H1 (cell line): ENCODE measurements at regions not wholly inside any gene's neighbourhood (a gene's known extent, or its start where the extent isn't known, plus 50 kb on each side); places are given as distances from the start of the nearest gene placed in this dataset.

Source experiments
- POLR2A ChIP-seq, 2 experiments: IDR thresholded peaks; 1 replicate in 1 of 2; 2 replicates in 1 of 2; pipeline ENCODE4 v1.6.1; 2011; ENCODE audit warnings: low read depth in 2 of 2, low read length in 2 of 2, mild to moderate bottlenecking in 2 of 2; ENCODE audit errors: control extremely low read depth in 1 of 2
- POLR2AphosphoS5 ChIP-seq: IDR thresholded peaks from 2 replicates; pipeline ENCODE4 v1.6.1; 2011; ENCODE audit warnings: low read depth, low read length
- TF ChIP-seq, protein P1 (sequence below): IDR thresholded peaks from 2 replicates; pipeline ENCODE4 v1.6.1; 2012; ENCODE audit warnings: inconsistent platforms
- TF ChIP-seq, protein P2 (sequence below), 3 experiments: IDR thresholded peaks; 1 replicate in 2 of 3; 2 replicates in 1 of 3; pipeline versions ENCODE4 v1.5.1 to v1.6.1; 2011; ENCODE audit warnings: low read length in 3 of 3, mild to moderate bottlenecking in 3 of 3, inconsistent platforms in 2 of 3, low read depth in 1 of 3, moderate library complexity in 1 of 3; ENCODE audit not compliant: insufficient read depth in 1 of 3; ENCODE audit errors: control extremely low read depth in 1 of 3

DNA sequence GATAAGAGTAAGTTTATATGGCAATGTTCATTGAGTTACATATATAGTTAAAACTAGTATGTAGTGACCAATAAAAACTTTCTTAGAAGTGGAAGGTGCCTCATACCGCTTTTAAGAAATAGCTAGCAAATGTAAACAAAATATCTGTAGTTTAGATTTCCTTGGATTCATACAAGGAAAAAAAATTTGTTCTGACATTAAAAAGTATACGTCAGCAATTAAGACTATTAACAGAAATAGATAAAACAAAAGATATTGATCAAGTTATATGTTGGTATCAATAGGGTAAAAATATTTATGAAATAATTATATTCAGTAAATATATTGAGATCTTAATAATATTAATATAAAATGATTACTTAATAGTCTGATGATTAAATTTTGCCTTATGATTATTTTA lies 718.8 kb upstream of the LRFN5 start:
- TF ChIP-seq POLR2A (IDR thresholded peaks at IDR 0.05; ENCODE audit: control extremely low read depth in 1 of 2, low read depth in 2 of 2, low read length in 2 of 2) (no peak), POLR2AphosphoS5 (no peak)
- TF ChIP-seq, protein P1, sequence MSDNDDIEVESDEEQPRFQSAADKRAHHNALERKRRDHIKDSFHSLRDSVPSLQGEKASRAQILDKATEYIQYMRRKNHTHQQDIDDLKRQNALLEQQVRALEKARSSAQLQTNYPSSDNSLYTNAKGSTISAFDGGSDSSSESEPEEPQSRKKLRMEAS = no peak
- TF ChIP-seq, protein P2, sequence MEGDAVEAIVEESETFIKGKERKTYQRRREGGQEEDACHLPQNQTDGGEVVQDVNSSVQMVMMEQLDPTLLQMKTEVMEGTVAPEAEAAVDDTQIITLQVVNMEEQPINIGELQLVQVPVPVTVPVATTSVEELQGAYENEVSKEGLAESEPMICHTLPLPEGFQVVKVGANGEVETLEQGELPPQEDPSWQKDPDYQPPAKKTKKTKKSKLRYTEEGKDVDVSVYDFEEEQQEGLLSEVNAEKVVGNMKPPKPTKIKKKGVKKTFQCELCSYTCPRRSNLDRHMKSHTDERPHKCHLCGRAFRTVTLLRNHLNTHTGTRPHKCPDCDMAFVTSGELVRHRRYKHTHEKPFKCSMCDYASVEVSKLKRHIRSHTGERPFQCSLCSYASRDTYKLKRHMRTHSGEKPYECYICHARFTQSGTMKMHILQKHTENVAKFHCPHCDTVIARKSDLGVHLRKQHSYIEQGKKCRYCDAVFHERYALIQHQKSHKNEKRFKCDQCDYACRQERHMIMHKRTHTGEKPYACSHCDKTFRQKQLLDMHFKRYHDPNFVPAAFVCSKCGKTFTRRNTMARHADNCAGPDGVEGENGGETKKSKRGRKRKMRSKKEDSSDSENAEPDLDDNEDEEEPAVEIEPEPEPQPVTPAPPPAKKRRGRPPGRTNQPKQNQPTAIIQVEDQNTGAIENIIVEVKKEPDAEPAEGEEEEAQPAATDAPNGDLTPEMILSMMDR (IDR thresholded peaks at IDR 0.05; ENCODE audit: control extremely low read depth in 1 of 3, insufficient read depth in 1 of 3, low read depth in 1 of 3, low read length in 3 of 3) = no peak
